Esophagus muscularis mucosa (tissue), 4 donors: ENCODE measurements at regions not wholly inside any gene's neighbourhood (a gene's known extent, or its start where the extent isn't known, plus 50 kb on each side); places are given as distances from the start of the nearest gene placed in this dataset.

Experiments used
- DNase-seq: peaks from one replicate; pipeline ENCODE4 v3.0.0-alpha.2; 2017; ENCODE audit errors: extremely low spot score
- H3K27ac ChIP-seq, 4 donors: fragments of 200-600 bp; sonication (generic); replicated peaks in 1 of 4; 1 replicate in 3 of 4; 2 replicates in 1 of 4; pipeline ENCODE4 v1.5.1; 2016 to 2019; ENCODE audit warnings: mild to moderate bottlenecking in 1 of 4
- H3K27me3 ChIP-seq, 4 donors: fragments of 200-600 bp; sonication (generic); one replicate each; pipeline versions ENCODE4 v1.5.1 to v1.6.0; 2016 to 2019
- H3K36me3 ChIP-seq, 4 donors: fragments of 200-600 bp; sonication (generic); one replicate each; pipeline ENCODE4 v1.5.1; 2016 to 2019
- H3K4me1 ChIP-seq, 4 donors: fragments of 200-600 bp; sonication (generic); one replicate each; pipeline ENCODE4 v1.5.1; 2016 to 2019
- H3K4me3 ChIP-seq, 4 donors: fragments of 200-600 bp; sonication (generic); 1 replicate in 2 of 4; 2 replicates in 2 of 4; pipeline ENCODE4 v1.5.1; 2016 to 2019; ENCODE audit warnings: mild to moderate bottlenecking in 4 of 4, moderate library complexity in 1 of 4
- H3K9me3 ChIP-seq, 4 donors: fragments of 200-600 bp; sonication (generic); 1 replicate in 3 of 4; 2 replicates in 1 of 4; pipeline ENCODE4 v1.5.1; 2016 to 2019
- CTCF ChIP-seq, 3 experiments: fragments of 200-600 bp in 2 of 3; fragments of 450-650 bp in 1 of 3; sonication (generic) in 2 of 3; IDR thresholded peaks; one replicate each; pipeline ENCODE4 v1.5.1; 2017 to 2019; ENCODE audit warnings: antibody characterized with exemption in 3 of 3, mild to moderate bottlenecking in 2 of 3, moderate library complexity in 1 of 3
- EP300 ChIP-seq: sonication (generic); formaldehyde crosslinking; IDR thresholded peaks from one replicate; pipeline ENCODE4 v1.6.1; 2017; ENCODE audit warnings: antibody characterized with exemption
- POLR2A ChIP-seq: fragments of 450-650 bp; IDR thresholded peaks from one replicate; pipeline ENCODE4 v1.6.1; 2017; ENCODE audit warnings: antibody characterized with exemption, moderate library complexity, mild to moderate bottlenecking, low read depth
- POLR2AphosphoS5 ChIP-seq, 2 donors: sonication (generic); formaldehyde crosslinking; IDR thresholded peaks; one replicate each; pipeline ENCODE4 v1.6.1; 2017; ENCODE audit warnings: antibody characterized with exemption in 2 of 2
- WGBS: methylation state at CpG from one replicate; pipeline ENCODE4 v1.1.5; 2018; 5-methylcytosine and 5-hydroxymethylcytosine counted together
- intact Hi-C: fragments of 100-400 bp; cut with DNase I; formaldehyde crosslinking; loops from one replicate; pipeline ENCODE4 v1.15.1; 2023

GRCh38 chr18:57249179-57249578 lies 102.3 kb downstream of the BOD1L2 start:
- intact Hi-C loops: no loop called here
- Histone ChIP-seq H3K27me3 (peaks cover 0 to 3% (median 0%) of the 10 kb centered on the region in 4 donors), H3K9me3 (no peaks in the 10 kb centered on the region), H3K27ac (no peak overlapping the region), H3K4me1 (no peaks in the 10 kb centered on the region), H3K4me3 (no peak overlapping the region), H3K36me3 (no peaks in the 10 kb centered on the region)
- DNase-seq: no peak
- 56% methylated on average over 7 of the region's 7 CpGs for whole genome bisulfite sequencing
- TF ChIP-seq POLR2AphosphoS5 (IDR thresholded peaks at IDR 0.05) (no peak), POLR2A (no peak)

- H3K4me3 ChIP-seq: no peak overlapping the region
- 78% methylated on average over 3 of the region's 3 CpGs for WGBS
These were observed 102.5 kb upstream of the ST8SIA3 start for GRCh38 chr18:57249883-57250282.

GRCh38 chr18:57251747-57252146 lies 100.6 kb upstream of the ST8SIA3 start:
- Histone ChIP-seq H3K9me3 (no peaks in the 10 kb centered on the region), H3K27ac (no peak overlapping the region), H3K36me3 (no peaks in the 10 kb centered on the region), H3K27me3 (peaks cover 0 to 3% (median 0%) of the 10 kb centered on the region in 4 donors), H3K4me3 (no peak overlapping the region), H3K4me1 (no peaks in the 10 kb centered on the region)
- TF ChIP-seq POLR2AphosphoS5 (IDR thresholded peaks at IDR 0.05) (no peak), CTCF (IDR thresholded peaks at IDR 0.05) (no peak), EP300 (no peak), POLR2A (no peak)
- intact Hi-C loops: no loop called here
- DNase-seq: no peak
- WGBS: 94% methylated on average over 3 of the region's 3 CpGs

More at GRCh38 chr18:57249883-57250282, 102.5 kb upstream of the ST8SIA3 start:
- TF ChIP-seq CTCF (IDR thresholded peaks at IDR 0.05) (no peak), POLR2AphosphoS5 (IDR thresholded peaks at IDR 0.05) (no peak), EP300 (no peak), POLR2A (no peak)
- no peak overlapping the region for H3K27ac ChIP-seq
- H3K27me3 ChIP-seq: peaks cover 0 to 3% (median 0%) of the 10 kb centered on the region in 4 donors
- H3K4me1 ChIP-seq: no peaks in the 10 kb centered on the region
- no peaks in the 10 kb centered on the region for H3K36me3 ChIP-seq
- DNase-seq: no peak
- no peaks in the 10 kb centered on the region for H3K9me3 ChIP-seq
- intact Hi-C loops: no loop called here

- H3K9me3 ChIP-seq: no peaks in the 10 kb centered on the region
- intact Hi-C loops: no loop called here
- no peaks in the 10 kb centered on the region for H3K4me1 ChIP-seq
- DNase-seq: no peak
- TF ChIP-seq POLR2AphosphoS5 (IDR thresholded peaks at IDR 0.05) (no peak), POLR2A (no peak), EP300 (no peak), CTCF (IDR thresholded peaks at IDR 0.05) (no peak)
- H3K4me3 ChIP-seq: no peak overlapping the region
- 26% methylated on average over 8 of the region's 9 CpGs for WGBS
- H3K36me3 ChIP-seq: no peaks in the 10 kb centered on the region
- no peak overlapping the region for H3K27ac ChIP-seq
- peaks cover 0 to 3% (median 0%) of the 10 kb centered on the region in 4 donors for H3K27me3 ChIP-seq
These were observed 98.5 kb upstream of the ST8SIA3 start for GRCh38 chr18:57253903-57254302.

- H3K9me3 ChIP-seq: no peaks in the 10 kb centered on the region
- DNase-seq: no peak
- TF ChIP-seq CTCF (IDR thresholded peaks at IDR 0.05) (no peak), POLR2A (no peak), EP300 (no peak), POLR2AphosphoS5 (IDR thresholded peaks at IDR 0.05) (no peak)
- 74% methylated on average over 6 of the region's 6 CpGs for WGBS
- H3K27ac ChIP-seq: no peak overlapping the region
- intact Hi-C loops: no loop called here
- H3K27me3 ChIP-seq: no peaks in the 10 kb centered on the region
- no peak overlapping the region for H3K4me3 ChIP-seq
- no peaks in the 10 kb centered on the region for H3K4me1 ChIP-seq
- H3K36me3 ChIP-seq: no peaks in the 10 kb centered on the region
These were observed 94.1 kb upstream of the ST8SIA3 start for GRCh38 chr18:57258131-57258777.
